AG08395 (cell line): ENCODE measurements at regions not wholly inside any gene's neighbourhood (a gene's known extent, or its start where the extent isn't known, plus 50 kb on each side); places are given as distances from the start of the nearest gene placed in this dataset.

Experiments
- DNase-seq: peaks from one replicate; pipeline ENCODE4 v3.0.0; 2012; ENCODE audit warnings: mixed read lengths, low spot score

DNA sequence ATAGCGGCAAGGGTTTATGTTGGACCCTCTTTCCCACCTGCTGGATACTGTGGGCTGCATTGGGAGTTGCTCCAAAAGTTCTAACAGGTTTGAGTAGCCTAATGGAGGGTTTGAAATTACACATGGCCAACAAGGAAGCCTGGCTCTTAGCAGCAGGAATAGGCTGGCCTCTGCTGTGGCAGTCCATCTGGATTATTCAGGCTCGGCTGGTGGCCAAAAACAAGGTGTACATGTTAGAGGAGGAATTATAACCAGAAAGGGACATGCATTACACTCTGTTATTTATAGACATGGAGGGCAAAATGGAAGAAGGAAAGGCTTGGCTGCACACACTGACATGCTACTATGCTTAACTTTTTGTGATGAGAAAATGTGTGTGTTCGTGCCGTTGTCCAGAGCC is 61.1 kb upstream of the NRXN1 start:
- DNase-seq: no peak

DNA sequence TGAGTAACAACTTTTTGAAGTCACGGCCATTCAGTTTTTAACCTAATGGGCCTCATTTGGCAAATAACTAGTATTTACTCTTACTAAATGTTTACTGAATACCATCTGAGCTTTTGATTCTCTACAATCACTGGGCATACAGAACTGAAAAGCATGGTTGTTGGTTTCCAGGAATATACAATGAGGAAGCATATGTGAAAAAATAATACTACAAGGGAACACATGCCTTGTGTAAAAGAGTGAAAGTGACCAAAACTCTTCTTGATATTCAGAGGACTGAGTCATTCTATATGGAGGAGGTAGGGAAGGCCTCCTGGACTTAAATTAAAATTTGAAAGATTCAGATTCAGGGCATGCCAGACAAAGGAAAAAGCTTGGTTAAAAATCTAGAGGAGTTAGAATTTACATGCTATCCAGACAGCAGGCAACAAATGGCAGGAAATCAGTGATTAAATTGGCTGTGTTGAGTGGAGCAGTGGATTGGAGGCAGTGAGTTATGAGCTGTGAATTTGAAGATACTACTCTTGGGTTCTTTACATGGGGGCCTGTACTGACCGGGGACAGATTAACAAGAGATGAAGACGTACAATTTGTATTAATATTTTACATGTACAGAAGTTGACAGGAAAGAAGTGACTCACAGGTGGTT is 53.6 kb upstream of the NRXN1 start:
- no peak for DNase-seq

GRCh38 chr2:51084750-51085149 is 52.8 kb upstream of the NRXN1 start:
- DNase-seq: no peak
